Neutrophil (primary cell): ENCODE measurements at regions not wholly inside any gene's neighbourhood (a gene's known extent, or its start where the extent isn't known, plus 50 kb on each side); places are given as distances from the start of the nearest gene placed in this dataset.
A peak's percentile ranks its signal among the peaks of the same experiment; 100 is the strongest.

Experiments
- H3K27ac ChIP-seq: fragments of 200-600 bp; sonication (generic); 2 replicates; pipeline ENCODE4 v1.5.1; 2016; ENCODE audit warnings: mild to moderate bottlenecking, moderate library complexity
- H3K27me3 ChIP-seq: fragments of 200-600 bp; sonication (generic); 2 replicates; pipeline ENCODE4 v1.6.0; 2016; ENCODE audit warnings: mild to moderate bottlenecking
- H3K36me3 ChIP-seq: fragments of 200-600 bp; sonication (generic); 2 replicates; pipeline ENCODE4 v1.5.1; 2017
- H3K4me1 ChIP-seq, 2 experiments: fragments of 200-600 bp in 1 of 2; sonication (generic) in 1 of 2; 1 replicate in 1 of 2; 2 replicates in 1 of 2; pipeline versions ENCODE4 v1.5.1 to v1.6.1; 2013 to 2016; ENCODE audit warnings: low read depth in 1 of 2, low read length in 1 of 2, mild to moderate bottlenecking in 1 of 2, moderate library complexity in 1 of 2; ENCODE audit not compliant: control insufficient read depth in 1 of 2, insufficient read depth in 1 of 2
- H3K4me3 ChIP-seq, 2 experiments: fragments of 200-600 bp in 1 of 2; sonication (generic) in 1 of 2; 1 replicate in 1 of 2; 2 replicates in 1 of 2; pipeline ENCODE4 v1.5.1; 2013 to 2016; ENCODE audit warnings: low read depth in 1 of 2, low read length in 1 of 2, mild to moderate bottlenecking in 1 of 2, moderate library complexity in 1 of 2
- H3K9me3 ChIP-seq: fragments of 200-600 bp; sonication (generic); 2 replicates; pipeline ENCODE4 v1.5.1; 2016
- TF ChIP-seq, protein P1 (sequence below): fragments of 200-600 bp; sonication (generic); IDR thresholded peaks from 2 replicates; pipeline ENCODE4 v1.5.1; 2016; ENCODE audit warnings: antibody characterized with exemption

GRCh38 chr9:107639426-107639825 is 149.9 kb upstream of the KLF4 start:
- no peaks in the 10 kb centered on the region for H3K9me3 ChIP-seq
- TF ChIP-seq, protein P1, sequence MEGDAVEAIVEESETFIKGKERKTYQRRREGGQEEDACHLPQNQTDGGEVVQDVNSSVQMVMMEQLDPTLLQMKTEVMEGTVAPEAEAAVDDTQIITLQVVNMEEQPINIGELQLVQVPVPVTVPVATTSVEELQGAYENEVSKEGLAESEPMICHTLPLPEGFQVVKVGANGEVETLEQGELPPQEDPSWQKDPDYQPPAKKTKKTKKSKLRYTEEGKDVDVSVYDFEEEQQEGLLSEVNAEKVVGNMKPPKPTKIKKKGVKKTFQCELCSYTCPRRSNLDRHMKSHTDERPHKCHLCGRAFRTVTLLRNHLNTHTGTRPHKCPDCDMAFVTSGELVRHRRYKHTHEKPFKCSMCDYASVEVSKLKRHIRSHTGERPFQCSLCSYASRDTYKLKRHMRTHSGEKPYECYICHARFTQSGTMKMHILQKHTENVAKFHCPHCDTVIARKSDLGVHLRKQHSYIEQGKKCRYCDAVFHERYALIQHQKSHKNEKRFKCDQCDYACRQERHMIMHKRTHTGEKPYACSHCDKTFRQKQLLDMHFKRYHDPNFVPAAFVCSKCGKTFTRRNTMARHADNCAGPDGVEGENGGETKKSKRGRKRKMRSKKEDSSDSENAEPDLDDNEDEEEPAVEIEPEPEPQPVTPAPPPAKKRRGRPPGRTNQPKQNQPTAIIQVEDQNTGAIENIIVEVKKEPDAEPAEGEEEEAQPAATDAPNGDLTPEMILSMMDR, result no peak
- H3K4me3 ChIP-seq, result no peak overlapping the region
- peaks cover 38 to 40% of the 10 kb centered on the region in 2 experiments for H3K4me1 ChIP-seq
- H3K36me3 ChIP-seq, result no peaks in the 10 kb centered on the region
- H3K27ac ChIP-seq, result no peak overlapping the region
- no peaks in the 10 kb centered on the region for H3K27me3 ChIP-seq

- no peak overlapping the region for H3K27ac ChIP-seq
- no peaks in the 10 kb centered on the region for H3K36me3 ChIP-seq
- H3K4me1 ChIP-seq, result peaks cover 36 to 37% of the 10 kb centered on the region in 2 experiments
- H3K4me3 ChIP-seq, result no peak overlapping the region
- H3K27me3 ChIP-seq, result no peaks in the 10 kb centered on the region
- TF ChIP-seq, protein P1, result no peak
- no peaks in the 10 kb centered on the region for H3K9me3 ChIP-seq
Observed at GRCh38 chr9:107638521-107639310, 149.1 kb upstream of the KLF4 start.

- Histone ChIP-seq H3K4me1 (peaks cover 36 to 37% of the 10 kb centered on the region in 2 experiments), H3K27me3 (no peaks in the 10 kb centered on the region), H3K27ac (no peak overlapping the region), H3K9me3 (no peaks in the 10 kb centered on the region), H3K4me3 (peak overlapping the region; percentile 62 to 68), H3K36me3 (no peaks in the 10 kb centered on the region)
- TF ChIP-seq, protein P1, result no peak
Observed at GRCh38 chr9:107637421-107638420, 148.2 kb upstream of the KLF4 start.

- peaks cover 36 to 37% of the 10 kb centered on the region in 2 experiments for H3K4me1 ChIP-seq
Observed at GRCh38 chr9:107636571-107637381, 147.2 kb upstream of the KLF4 start.

More at GRCh38 chr9:107636571-107637381, 147.2 kb upstream of the KLF4 start:
- no peak overlapping the region for H3K27ac ChIP-seq
- H3K36me3 ChIP-seq, result no peaks in the 10 kb centered on the region
- TF ChIP-seq, protein P1, result no peak
- peak overlapping the region; percentile 62 to 68 for H3K4me3 ChIP-seq
- no peaks in the 10 kb centered on the region for H3K27me3 ChIP-seq
- no peaks in the 10 kb centered on the region for H3K9me3 ChIP-seq
